SK-N-DZ (cell line): ENCODE measurements at regions not wholly inside any gene's neighbourhood (a gene's known extent, or its start where the extent isn't known, plus 50 kb on each side); places are given as distances from the start of the nearest gene placed in this dataset.
A peak's percentile ranks its signal among the peaks of the same experiment; 100 is the strongest.

Source experiments
- DNase-seq: peaks from one replicate; pipeline ENCODE4 v3.0.0-alpha.2; 2015; ENCODE audit warnings: low spot score

GRCh38 chr11:80815752-80816453 lies 1375.1 kb upstream of the TENM4 start:
- DNase-seq, result no peak

GRCh38 chr11:80814813-80815212 lies 1374.0 kb upstream of the TENM4 start:
- DNase-seq, result no peak

DNA sequence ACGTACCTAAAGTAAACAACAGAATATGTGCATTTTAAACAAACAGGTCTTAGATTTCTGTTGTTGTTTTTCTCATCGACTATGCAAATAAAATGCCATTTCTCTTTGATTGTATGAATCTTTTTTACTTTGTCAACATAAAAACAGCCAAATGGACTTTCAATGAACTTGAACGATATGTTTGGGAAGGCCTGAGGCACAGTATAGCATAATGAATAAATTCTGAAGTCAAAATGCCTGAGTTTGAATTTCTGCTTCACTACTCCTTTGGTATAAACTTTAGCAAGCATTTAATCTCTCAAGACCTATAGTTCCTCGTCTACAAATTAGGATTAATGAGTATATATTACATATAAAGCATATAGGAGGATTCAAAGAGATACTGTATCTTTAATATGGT lies 1369.9 kb upstream of the TENM4 start:
- no peak for DNase-seq

DNA sequence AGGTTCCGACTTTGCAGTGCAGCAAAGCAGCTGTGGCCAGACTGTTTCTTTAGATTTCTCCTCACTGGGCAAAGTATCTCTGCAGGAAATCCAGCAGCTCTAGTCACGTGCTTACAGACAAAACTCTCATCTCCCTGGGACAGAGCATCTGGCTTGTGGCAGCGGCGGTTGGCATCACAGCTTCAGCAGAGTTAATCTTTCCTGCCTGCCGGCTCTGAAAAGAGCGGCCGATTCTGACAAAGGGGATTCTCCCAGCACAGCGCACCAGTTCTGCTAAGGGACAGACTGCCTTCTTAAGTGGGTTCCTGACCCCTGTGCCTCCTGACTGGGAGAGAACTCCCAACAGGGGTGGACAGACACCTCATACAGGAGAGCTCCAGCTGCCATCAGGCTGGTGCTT lies 1357.3 kb upstream of the TENM4 start:
- DNase-seq, result no peak

- DNase-seq, result no peak
Observed at GRCh38 chr11:80783561-80783960, 1342.7 kb upstream of the TENM4 start.

DNA sequence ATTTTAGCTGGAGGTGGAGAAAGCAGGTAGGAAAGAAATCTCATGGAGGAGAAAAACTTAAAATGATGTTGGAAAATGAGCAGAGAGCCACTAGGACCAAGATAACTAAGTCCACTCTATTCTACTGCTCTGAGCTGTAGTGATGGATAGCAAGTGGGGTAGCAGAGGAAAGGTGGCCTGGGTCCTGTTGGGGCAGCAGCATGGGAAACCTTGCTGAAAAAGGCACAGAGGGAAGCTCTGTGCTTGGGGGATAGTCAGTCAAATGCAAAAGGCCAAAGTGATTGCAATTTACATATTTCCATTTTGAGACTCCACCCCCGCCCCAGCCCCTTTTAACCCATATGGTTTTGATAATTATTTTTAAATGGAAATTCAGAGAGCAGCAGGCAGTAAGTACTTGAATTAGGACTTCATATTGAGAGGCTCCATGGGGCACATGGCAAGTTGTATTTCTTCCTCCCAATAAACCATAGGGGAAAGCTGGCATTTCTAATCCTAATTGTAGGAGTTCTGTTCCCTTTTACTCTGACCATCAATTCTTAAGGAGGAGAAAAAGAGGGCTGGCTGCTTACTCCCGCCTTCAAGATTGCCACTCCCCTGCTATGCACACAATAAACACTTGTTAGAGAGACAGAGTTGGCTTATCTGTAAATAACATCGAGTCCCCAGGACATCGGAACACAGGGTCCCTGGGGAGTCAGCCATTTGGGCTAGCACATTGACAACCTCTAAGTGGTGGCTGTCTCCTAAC lies 1341.5 kb upstream of the TENM4 start:
- DNase-seq, result no peak

DNA sequence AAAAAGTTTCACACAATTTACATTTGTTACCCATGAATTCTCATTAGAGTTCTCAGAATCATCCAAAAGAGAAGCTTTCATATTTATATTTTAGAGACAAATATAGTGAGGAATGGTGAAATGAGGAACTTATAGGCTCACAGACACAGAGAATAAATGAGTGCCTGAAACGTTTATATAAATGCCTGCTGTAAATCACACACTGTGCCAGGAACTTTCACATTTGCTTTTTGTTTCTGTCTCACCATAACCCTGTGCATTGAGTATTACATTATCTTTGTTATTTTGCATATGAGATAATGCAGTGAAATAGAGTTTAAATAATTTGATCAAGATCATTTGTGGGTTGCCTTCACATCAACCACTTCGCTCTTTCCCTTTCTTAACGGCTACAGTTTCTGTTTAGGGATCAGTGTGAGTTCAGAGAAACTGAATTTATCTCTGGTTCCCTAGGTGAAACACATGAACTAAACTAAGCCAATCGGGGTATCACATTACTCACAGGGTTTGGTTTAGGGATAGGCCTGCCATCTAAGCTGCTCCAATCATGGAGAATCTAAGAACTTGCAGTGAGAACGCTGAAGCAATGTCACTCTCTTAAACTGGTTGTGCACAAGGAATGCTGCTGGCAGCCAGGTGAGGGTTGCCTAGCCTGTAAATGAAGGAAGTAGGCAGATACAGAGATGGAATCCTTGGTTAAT lies 1339.2 kb upstream of the TENM4 start:
- DNase-seq, result peak; percentile 27

- DNase-seq, result no peak
Observed at GRCh38 chr11:80778941-80779340, 1338.1 kb upstream of the TENM4 start.

- DNase-seq, result no peak
Observed at GRCh38 chr11:80778432-80778831, 1337.6 kb upstream of the TENM4 start.

DNA sequence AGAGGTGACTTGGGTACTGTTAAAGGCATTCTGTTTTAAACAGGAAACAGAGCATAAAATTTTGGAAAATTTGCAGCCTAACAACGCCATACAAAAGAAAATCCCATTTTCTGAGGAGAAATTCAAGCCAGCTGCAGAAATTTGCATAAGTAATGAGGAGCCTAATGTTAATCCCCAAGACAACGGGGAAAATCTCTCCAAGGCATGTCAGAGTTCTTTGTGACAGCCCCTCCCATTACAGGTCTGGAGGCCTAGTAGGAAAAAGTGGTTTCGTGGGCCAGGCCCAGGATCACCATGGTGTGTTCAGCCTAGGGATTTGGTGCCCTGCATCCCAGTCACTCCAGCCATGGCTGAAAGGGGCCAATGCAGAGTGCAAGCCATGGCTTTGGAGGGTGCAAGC lies 1333.1 kb upstream of the TENM4 start:
- DNase-seq, result no peak

DNA sequence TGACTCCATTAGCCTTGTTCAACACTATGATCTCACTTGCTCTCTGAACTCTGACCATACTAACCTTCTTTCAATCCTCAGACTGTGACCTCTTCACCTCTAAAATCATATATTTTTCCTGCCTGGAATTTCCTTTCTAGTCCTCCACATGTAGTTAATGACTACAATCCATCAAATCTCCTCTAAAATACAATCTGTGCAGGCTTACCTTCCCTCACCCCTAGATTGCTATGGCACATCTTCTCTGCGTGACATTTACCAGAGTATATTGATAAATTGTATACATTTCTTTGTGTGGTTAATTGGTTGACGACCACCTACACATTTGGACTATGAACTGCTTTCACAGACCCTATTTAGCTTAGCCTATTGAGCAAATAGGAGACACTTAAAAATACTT lies 1330.2 kb upstream of the TENM4 start:
- no peak for DNase-seq

GRCh38 chr11:80758787-80759186 lies 1318.0 kb upstream of the TENM4 start:
- DNase-seq, result no peak

DNA sequence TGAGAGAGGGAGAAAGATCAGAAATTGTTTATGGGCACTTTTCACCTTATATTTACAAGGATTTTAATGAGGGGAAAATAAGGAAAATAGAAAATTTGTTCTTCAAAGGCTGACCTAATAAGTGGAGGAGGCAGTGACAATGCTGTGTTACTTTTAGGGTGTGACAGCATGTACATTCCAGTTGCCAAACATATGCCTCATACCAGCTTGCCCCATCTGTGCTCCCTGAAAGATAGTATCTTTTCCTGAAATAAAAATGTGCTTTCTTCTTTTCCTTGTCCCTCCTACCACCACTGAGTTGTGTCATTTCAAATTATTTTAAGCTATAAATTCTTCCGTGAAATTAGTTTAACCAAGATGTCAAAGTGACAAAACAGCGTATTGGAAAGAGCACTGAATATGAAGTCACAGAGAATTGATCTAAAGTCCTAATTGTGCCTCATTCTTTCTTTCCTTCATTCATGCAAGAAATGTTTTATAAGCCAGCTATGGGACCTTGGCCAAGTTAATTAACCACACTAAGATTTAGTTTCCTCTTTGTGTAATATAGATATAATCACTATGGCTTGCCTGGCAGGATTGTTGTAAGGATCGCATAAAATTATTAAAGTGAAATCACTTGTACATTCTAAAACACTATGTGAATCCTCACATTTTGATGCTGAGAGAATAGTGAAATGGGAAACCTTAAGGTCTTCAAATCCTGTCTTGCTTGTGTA lies 1307.5 kb upstream of the TENM4 start:
- DNase-seq, result peak; percentile 57

- no peak for DNase-seq
Observed at GRCh38 chr11:80746300-80746699, 1305.5 kb upstream of the TENM4 start.

- DNase-seq, result no peak
Observed at GRCh38 chr11:80745416-80745815, 1304.6 kb upstream of the TENM4 start.

DNA sequence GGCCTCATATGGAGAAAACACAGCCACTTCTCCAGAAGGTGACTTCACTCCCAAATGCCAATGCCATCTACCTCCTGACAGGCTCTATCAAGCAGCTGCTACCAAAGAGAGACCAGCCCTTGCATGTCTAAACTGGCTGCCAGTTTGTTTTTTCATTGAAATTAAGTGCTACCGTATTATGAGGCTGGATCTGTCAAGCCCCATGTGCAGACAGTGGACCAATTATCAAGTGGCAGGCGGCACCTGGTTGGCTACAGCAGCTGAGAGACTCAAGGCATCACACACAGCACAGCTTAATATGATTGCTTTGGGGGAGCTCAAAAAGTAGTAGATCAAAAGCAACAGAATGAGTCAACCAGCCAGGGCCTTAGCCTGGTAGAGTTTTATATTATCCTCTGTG lies 1293.0 kb upstream of the TENM4 start:
- DNase-seq, result peak; percentile 37

DNA sequence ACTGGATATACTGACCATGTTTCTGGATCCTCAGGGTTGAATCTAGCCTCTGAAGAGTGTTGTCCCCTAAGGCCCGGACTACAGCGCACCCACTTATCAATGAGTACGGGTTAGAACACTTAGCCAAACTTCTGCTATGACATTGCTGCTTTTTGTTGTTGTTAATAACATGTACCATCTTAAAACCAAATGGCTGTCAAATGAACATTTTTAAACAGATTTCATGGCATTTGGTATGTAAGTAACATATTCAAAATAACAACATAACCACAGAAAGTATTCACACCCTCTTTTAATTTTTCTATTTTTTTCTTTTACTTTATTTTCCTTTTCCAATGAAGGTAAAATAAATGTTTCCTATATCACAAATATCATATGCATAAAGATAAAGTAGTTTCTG lies 1292.5 kb upstream of the TENM4 start:
- DNase-seq, result no peak

DNA sequence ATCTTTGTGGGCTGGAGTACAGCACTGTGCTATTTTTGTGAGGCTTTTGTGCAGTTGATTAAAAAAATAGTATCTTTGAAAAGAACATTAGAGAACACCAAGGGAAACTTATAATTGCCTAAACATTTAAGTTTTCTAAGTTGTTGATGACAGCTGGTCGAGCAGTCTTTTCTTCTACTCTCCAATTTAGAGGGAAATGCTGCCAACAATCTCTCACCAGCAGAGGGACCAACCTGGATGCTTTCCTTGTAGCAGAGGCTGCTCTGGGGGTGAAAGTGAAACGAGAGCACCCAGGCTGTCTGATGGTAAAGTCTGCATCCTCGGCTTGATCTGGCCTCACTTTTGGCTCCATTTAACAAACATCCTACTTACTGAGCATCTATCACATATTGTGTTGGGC lies 1286.5 kb upstream of the TENM4 start:
- peak; percentile 37 for DNase-seq

GRCh38 chr11:80726236-80726635 lies 1285.4 kb upstream of the TENM4 start:
- DNase-seq, result no peak

- DNase-seq, result no peak
Observed at GRCh38 chr11:80724366-80724765, 1283.5 kb upstream of the TENM4 start.

DNA sequence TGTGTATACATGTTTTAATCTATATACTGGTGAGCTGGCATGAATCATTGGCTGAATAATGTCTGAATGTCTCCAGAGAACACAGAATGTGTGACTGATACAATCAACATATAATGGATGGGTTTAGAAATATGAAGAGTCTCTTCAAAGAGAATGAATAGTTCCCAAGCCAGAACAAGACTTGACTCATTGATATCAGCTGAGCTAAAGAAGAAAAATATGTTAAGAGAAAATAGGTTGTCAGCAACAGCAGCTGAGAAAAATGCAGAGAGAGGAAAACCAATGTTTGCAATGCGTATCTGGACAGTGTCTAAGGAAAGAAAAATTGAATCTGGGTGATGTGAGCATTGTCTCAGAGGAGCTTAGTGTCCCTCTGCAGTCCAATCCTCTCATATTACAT lies 1281.8 kb upstream of the TENM4 start:
- DNase-seq, result peak; percentile 97

DNA sequence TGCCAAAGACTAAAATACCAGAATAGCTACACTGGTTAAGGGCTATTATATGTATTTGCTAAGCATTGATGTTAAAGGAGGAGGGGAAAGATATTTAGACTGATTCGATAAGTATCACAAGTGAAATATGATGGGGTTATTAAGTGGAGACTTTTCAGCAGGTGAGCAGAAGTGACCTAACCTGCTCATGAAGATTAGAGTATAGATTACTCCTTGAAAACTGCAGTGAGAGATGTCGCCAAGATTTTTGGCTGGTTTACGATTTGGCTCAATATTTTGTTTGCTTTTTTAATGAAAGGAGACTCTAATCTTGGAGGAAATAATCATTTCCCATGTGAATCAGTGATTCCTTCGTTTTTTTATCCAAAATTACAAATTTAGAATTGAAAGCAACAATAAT lies 1279.5 kb upstream of the TENM4 start:
- DNase-seq, result no peak
